NB4 (cell line): ENCODE measurements at regions not wholly inside any gene's neighbourhood (a gene's known extent, or its start where the extent isn't known, plus 50 kb on each side); places are given as distances from the start of the nearest gene placed in this dataset.

Experiments
- CTCF ChIP-seq: IDR thresholded peaks from one replicate; pipeline ENCODE4 v1.5.1; 2012; ENCODE audit warnings: low read depth, low read length
- POLR2A ChIP-seq: IDR thresholded peaks from 2 replicates; pipeline ENCODE4 v1.6.1; 2011; ENCODE audit warnings: mild to moderate bottlenecking; ENCODE audit not compliant: insufficient read length; ENCODE audit errors: extremely low read depth

- TF ChIP-seq CTCF (no peak), POLR2A (no peak)
These were observed 147.2 kb upstream of the ZNF507 start for GRCh38 chr19:32197896-32198882.
